HFF-Myc (cell line): ENCODE measurements at regions not wholly inside any gene's neighbourhood (a gene's known extent, or its start where the extent isn't known, plus 50 kb on each side); places are given as distances from the start of the nearest gene placed in this dataset.

Experiments
- DNase-seq: peaks from one replicate; pipeline ENCODE4 v3.0.0-alpha.2; 2011; ENCODE audit warnings: low read depth; ENCODE audit errors: extremely low read depth
- H3K4me3 ChIP-seq: replicated peaks from 2 replicates; pipeline ENCODE4 v1.5.1; 2011; ENCODE audit warnings: low read depth, mild to moderate bottlenecking, control low read depth, low read length
- TF ChIP-seq, protein P1 (sequence below): IDR thresholded peaks from 2 replicates; pipeline ENCODE4 v1.5.1; 2012; ENCODE audit warnings: mild to moderate bottlenecking, low read depth, low read length, control low read depth; ENCODE audit errors: missing control alignments

- no peak overlapping the region for H3K4me3 ChIP-seq
- DNase-seq: no peak
- TF ChIP-seq, protein P1, sequence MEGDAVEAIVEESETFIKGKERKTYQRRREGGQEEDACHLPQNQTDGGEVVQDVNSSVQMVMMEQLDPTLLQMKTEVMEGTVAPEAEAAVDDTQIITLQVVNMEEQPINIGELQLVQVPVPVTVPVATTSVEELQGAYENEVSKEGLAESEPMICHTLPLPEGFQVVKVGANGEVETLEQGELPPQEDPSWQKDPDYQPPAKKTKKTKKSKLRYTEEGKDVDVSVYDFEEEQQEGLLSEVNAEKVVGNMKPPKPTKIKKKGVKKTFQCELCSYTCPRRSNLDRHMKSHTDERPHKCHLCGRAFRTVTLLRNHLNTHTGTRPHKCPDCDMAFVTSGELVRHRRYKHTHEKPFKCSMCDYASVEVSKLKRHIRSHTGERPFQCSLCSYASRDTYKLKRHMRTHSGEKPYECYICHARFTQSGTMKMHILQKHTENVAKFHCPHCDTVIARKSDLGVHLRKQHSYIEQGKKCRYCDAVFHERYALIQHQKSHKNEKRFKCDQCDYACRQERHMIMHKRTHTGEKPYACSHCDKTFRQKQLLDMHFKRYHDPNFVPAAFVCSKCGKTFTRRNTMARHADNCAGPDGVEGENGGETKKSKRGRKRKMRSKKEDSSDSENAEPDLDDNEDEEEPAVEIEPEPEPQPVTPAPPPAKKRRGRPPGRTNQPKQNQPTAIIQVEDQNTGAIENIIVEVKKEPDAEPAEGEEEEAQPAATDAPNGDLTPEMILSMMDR: no peak
Observed at GRCh38 chr2:203585516-203585915, 50.4 kb upstream of the RAPH1 start.

DNA sequence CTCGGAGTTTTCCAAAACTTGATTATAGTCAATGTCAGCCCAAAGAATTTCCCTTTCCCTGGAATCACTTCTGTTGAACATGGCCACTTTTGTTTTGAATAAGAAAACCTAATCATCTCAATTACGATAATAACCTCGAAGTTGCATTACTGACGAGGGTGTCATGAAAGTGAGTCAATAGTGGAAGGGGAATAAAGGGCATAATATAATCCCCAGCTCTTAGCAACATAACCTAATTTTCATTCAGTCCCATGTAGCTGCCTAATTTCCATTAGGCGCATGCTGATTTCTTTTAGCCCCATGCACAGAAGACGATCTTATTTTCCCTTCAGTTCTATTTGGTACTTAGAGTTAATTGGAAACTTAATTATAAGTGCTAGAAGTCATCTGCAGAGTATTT is 51.1 kb upstream of the RAPH1 start:
- no peak for DNase-seq
- no peak overlapping the region for H3K4me3 ChIP-seq
- TF ChIP-seq, protein P1: no peak

- H3K4me3 ChIP-seq: no peak overlapping the region
- TF ChIP-seq, protein P1: no peak
- no peak for DNase-seq
Observed at GRCh38 chr2:203586696-203587095, 51.6 kb upstream of the RAPH1 start.

- no peak overlapping the region for H3K4me3 ChIP-seq
- TF ChIP-seq, protein P1: no peak
- DNase-seq: no peak
Observed at GRCh38 chr2:203590496-203590895, 55.4 kb upstream of the RAPH1 start.

DNA sequence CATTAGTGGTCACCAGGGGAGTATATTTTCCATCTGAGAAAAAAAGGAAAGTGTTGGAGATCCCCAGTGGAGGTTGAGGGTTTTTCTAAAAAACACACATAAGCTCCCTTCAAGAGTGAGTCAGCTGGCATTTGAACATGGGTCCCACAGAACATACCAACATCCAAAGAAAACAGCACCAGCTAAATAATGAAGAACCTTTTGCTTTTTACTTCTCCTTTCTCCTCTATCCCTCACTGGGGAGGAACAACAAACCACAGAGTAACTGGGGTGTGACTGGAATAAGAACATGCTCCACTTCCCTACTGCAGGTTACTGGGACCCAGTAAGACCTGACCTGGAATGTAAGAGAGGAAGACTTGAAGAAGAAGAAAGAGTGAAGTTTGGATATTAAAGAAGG is 56.5 kb upstream of the RAPH1 start:
- TF ChIP-seq, protein P1: no peak
- no peak overlapping the region for H3K4me3 ChIP-seq
- no peak for DNase-seq

- no peak for DNase-seq
- TF ChIP-seq, protein P1: no peak
Observed at GRCh38 chr2:203592470-203592869, 57.4 kb upstream of the RAPH1 start.

DNA sequence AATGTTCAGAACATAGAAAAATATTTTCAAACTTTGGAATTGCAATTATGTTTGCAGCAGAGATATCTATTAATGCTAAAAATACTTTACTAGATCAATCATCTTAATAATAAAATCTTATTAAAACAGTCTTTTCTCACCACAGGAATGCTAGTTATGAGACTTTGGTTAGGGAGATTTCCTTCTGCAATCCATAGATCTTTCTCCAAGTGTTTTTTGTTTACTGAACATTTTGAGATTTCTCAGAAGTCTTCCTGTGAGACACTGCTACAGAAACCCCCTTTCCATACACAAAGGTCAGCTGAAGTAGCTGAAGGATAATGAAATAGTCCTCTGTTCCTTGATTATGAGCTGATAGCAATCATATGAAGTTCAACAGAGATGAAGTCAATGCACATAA is 59.4 kb upstream of the RAPH1 start:
- TF ChIP-seq, protein P1: no peak
- H3K4me3 ChIP-seq: no peak overlapping the region
- DNase-seq: no peak

More at GRCh38 chr2:203592470-203592869, 57.4 kb upstream of the RAPH1 start:
- H3K4me3 ChIP-seq: no peak overlapping the region
